Duodenal mucosa (tissue), 2 donors: ENCODE measurements at regions not wholly inside any gene's neighbourhood (a gene's known extent, or its start where the extent isn't known, plus 50 kb on each side); places are given as distances from the start of the nearest gene placed in this dataset.
"Not testable (repeated sequence)": the region's sequence is repeated elsewhere in the genome, so short reads cannot be mapped to it uniquely, and the experiment has no call there.

Experiments
- H3K27ac ChIP-seq: one replicate; pipeline ENCODE4 v1.7.0; 2013; ENCODE audit warnings: low read depth, low read length
- H3K27me3 ChIP-seq, 2 donors: one replicate each; pipeline ENCODE4 v1.7.0; 2013; ENCODE audit warnings: low read length in 2 of 2, control low read depth in 1 of 2; ENCODE audit not compliant: insufficient read depth in 2 of 2, control insufficient read depth in 1 of 2
- H3K36me3 ChIP-seq, 2 donors: one replicate each; pipeline ENCODE4 v1.7.0; 2013; ENCODE audit warnings: low read length in 2 of 2, control low read depth in 1 of 2; ENCODE audit not compliant: insufficient read depth in 2 of 2, control insufficient read depth in 1 of 2
- H3K4me1 ChIP-seq, 2 donors: one replicate each; pipeline ENCODE4 v1.7.0; 2013; ENCODE audit warnings: low read length in 2 of 2, control low read depth in 1 of 2; ENCODE audit not compliant: insufficient read depth in 2 of 2, control insufficient read depth in 1 of 2
- H3K4me3 ChIP-seq, 2 donors: one replicate each; pipeline ENCODE4 v1.7.0; 2013; ENCODE audit warnings: low read length in 2 of 2, low read depth in 1 of 2
- H3K9ac ChIP-seq, 2 donors: one replicate each; pipeline ENCODE4 v1.7.0; 2013; ENCODE audit warnings: low read length in 2 of 2, low read depth in 1 of 2
- H3K9me3 ChIP-seq, 2 donors: one replicate each; pipeline ENCODE4 v1.7.0; 2013; ENCODE audit warnings: low read length in 2 of 2, control low read depth in 1 of 2; ENCODE audit not compliant: control insufficient read depth in 1 of 2

- Histone ChIP-seq H3K36me3 (no peaks in the 10 kb centered on the region), H3K9me3 (no peaks in the 10 kb centered on the region), H3K9ac (no peak overlapping the region), H3K4me3 (no peak overlapping the region), H3K27ac (no peak overlapping the region), H3K4me1 (peaks cover 5 to 6% of the 10 kb centered on the region in 2 donors), H3K27me3 (peaks cover 30 to 33% of the 10 kb centered on the region in 2 donors)
Measured at GRCh38 chr6:27674882-27675281, 202.0 kb upstream of the ZNF184 start.

GRCh38 chr6:27672113-27672799, 199.4 kb upstream of the ZNF184 start:
- Histone ChIP-seq H3K9me3 (no peaks in the 10 kb centered on the region), H3K27me3 (peaks cover 44 to 54% of the 10 kb centered on the region in 2 donors), H3K36me3 (no peaks in the 10 kb centered on the region), H3K4me3 (peak overlapping the region; percentile 5 to 50), H3K4me1 (peaks cover 5 to 13% of the 10 kb centered on the region in 2 donors), H3K9ac (no peak overlapping the region), H3K27ac (no peak overlapping the region)

- Histone ChIP-seq H3K4me3 (peak overlapping the region in 1 of 2 donors; percentile 22), H3K36me3 (no peaks in the 10 kb centered on the region), H3K4me1 (peaks cover 5 to 13% of the 10 kb centered on the region in 2 donors), H3K27me3 (peaks cover 49 to 62% of the 10 kb centered on the region in 2 donors), H3K9ac (no peak overlapping the region), H3K9me3 (no peaks in the 10 kb centered on the region), H3K27ac (no peak overlapping the region)
Measured at GRCh38 chr6:27669624-27670301, 196.9 kb upstream of the ZNF184 start.

- peak overlapping the region in 1 of 2 donors; percentile 22 for H3K4me3 ChIP-seq
- H3K36me3 ChIP-seq = no peaks in the 10 kb centered on the region
- H3K27me3 ChIP-seq = peaks cover 49 to 62% of the 10 kb centered on the region in 2 donors
- no peak overlapping the region for H3K27ac ChIP-seq
- H3K4me1 ChIP-seq = peaks cover 5 to 13% of the 10 kb centered on the region in 2 donors
- no peak overlapping the region for H3K9ac ChIP-seq
- H3K9me3 ChIP-seq = no peaks in the 10 kb centered on the region
Measured at GRCh38 chr6:27669295-27669623, 196.4 kb upstream of the ZNF184 start.

GRCh38 chr6:27668442-27669294, 195.8 kb upstream of the ZNF184 start:
- no peak overlapping the region for H3K27ac ChIP-seq
- no peaks in the 10 kb centered on the region for H3K9me3 ChIP-seq
- H3K27me3 ChIP-seq = peaks cover 45 to 62% of the 10 kb centered on the region in 2 donors
- peak overlapping the region in 1 of 2 donors; percentile 32 for H3K4me3 ChIP-seq
- peaks cover 5 to 13% of the 10 kb centered on the region in 2 donors for H3K4me1 ChIP-seq
- H3K36me3 ChIP-seq = no peaks in the 10 kb centered on the region
- no peak overlapping the region for H3K9ac ChIP-seq

- no peak overlapping the region for H3K4me3 ChIP-seq
- H3K27me3 ChIP-seq = peaks cover 44 to 61% of the 10 kb centered on the region in 2 donors
- H3K4me1 ChIP-seq = peaks cover 5 to 13% of the 10 kb centered on the region in 2 donors
- no peak overlapping the region for H3K27ac ChIP-seq
- H3K9ac ChIP-seq = no peak overlapping the region
- no peaks in the 10 kb centered on the region for H3K36me3 ChIP-seq
- H3K9me3 ChIP-seq = no peaks in the 10 kb centered on the region
Measured at GRCh38 chr6:27667657-27668441, 194.9 kb upstream of the ZNF184 start.

GRCh38 chr6:27667016-27667656, 194.2 kb upstream of the ZNF184 start:
- Histone ChIP-seq H3K27me3 (peaks cover 37 to 56% of the 10 kb centered on the region in 2 donors), H3K4me1 (peaks cover 4 to 13% of the 10 kb centered on the region in 2 donors), H3K4me3 (no peak overlapping the region)

GRCh38 chr6:27662769-27663168, 189.9 kb upstream of the ZNF184 start:
- no peak overlapping the region for H3K9ac ChIP-seq
- H3K4me1 ChIP-seq = peaks cover 0 to 4% of the 10 kb centered on the region in 2 donors
- H3K36me3 ChIP-seq = no peaks in the 10 kb centered on the region
- no peak overlapping the region for H3K4me3 ChIP-seq
- H3K9me3 ChIP-seq = peaks cover 0 to 3% of the 10 kb centered on the region in 2 donors
- H3K27ac ChIP-seq = no peak overlapping the region
- H3K27me3 ChIP-seq = peaks cover 10 to 13% of the 10 kb centered on the region in 2 donors

More at GRCh38 chr6:27667016-27667656, 194.2 kb upstream of the ZNF184 start:
- Histone ChIP-seq H3K27ac (no peak overlapping the region), H3K9me3 (no peaks in the 10 kb centered on the region), H3K9ac (no peak overlapping the region), H3K36me3 (no peaks in the 10 kb centered on the region)

- not testable (repeated sequence) for H3K4me3 ChIP-seq, H3K27me3 ChIP-seq, H3K27ac ChIP-seq, H3K4me1 ChIP-seq, H3K9me3 ChIP-seq, H3K9ac ChIP-seq, H3K36me3 ChIP-seq
Measured at GRCh38 chr6:27662212-27662611, 189.3 kb upstream of the ZNF184 start.
